Caco-2 (cell line): ENCODE measurements at regions not wholly inside any gene's neighbourhood (a gene's known extent, or its start where the extent isn't known, plus 50 kb on each side); places are given as distances from the start of the nearest gene placed in this dataset.
"Not testable (repeated sequence)": the region's sequence is repeated elsewhere in the genome, so short reads cannot be mapped to it uniquely, and the experiment has no call there.

Source experiments
- BruUV-seq: library from RNA; stranded (reverse); fragments of 400-500 nt; replicated peaks from 2 replicates; lab custom pipeline; 2021; lab: Mats Ljungman, UMichigan
- CTCF ChIA-PET: fragments of 300-600 bp; sonication (Branson Sonifier 250); formaldehyde crosslinking; loops from one replicate; lab custom pipeline; 2022; ENCODE audit warnings: antibody characterized with exemption; lab: Charles Lee
- POLR2A ChIA-PET: fragments of 300-600 bp; sonication (Branson Sonifier 250); formaldehyde crosslinking; loops from one replicate; lab custom pipeline; 2022; ENCODE audit warnings: antibody characterized with exemption; lab: Charles Lee
- DNase-seq, 2 experiments: peaks; one replicate each; pipeline versions ENCODE4 v3.0.0 to v3.0.0-alpha.2; 2020 to 2022
- H3K27me3 ChIP-seq: replicated peaks from 2 replicates; pipeline ENCODE4 v1.6.0; 2011; ENCODE audit warnings: low read length; ENCODE audit not compliant: control insufficient read depth, insufficient read depth
- H3K36me3 ChIP-seq: 2 replicates; pipeline ENCODE4 v1.5.1; 2011; ENCODE audit warnings: low read length; ENCODE audit not compliant: control insufficient read depth, insufficient read depth
- H3K4me1 ChIP-seq: fragments of 250-450 bp; sonication (Bioruptor Pico); 2 replicates; pipeline ENCODE4 v1.5.1; 2020; ENCODE audit warnings: mild to moderate bottlenecking
- H3K4me3 ChIP-seq: 2 replicates; pipeline ENCODE4 v1.5.1; 2011; ENCODE audit warnings: low read depth, mild to moderate bottlenecking, control low read depth, low read length
- H3K9me3 ChIP-seq: fragments of 250-450 bp; sonication (Bioruptor Pico); 2 replicates; pipeline ENCODE4 v1.5.1; 2020; ENCODE audit warnings: mild to moderate bottlenecking, moderate library complexity
- H3K27ac Mint-ChIP-seq: one replicate; pipeline ENCODE4 v1.8.0; 2022; ENCODE audit warnings: mixed read lengths; ENCODE audit not compliant: unreplicated experiment
- H3K27me3 Mint-ChIP-seq: one replicate; pipeline ENCODE4 v1.8.0; 2022; ENCODE audit warnings: mixed read lengths; ENCODE audit not compliant: insufficient read depth, unreplicated experiment
- H3K36me3 Mint-ChIP-seq: one replicate; pipeline ENCODE4 v1.8.0; 2022; ENCODE audit warnings: mild to moderate bottlenecking, mixed read lengths; ENCODE audit not compliant: insufficient read depth, unreplicated experiment
- H3K4me1 Mint-ChIP-seq: one replicate; pipeline ENCODE4 v1.8.0; 2022; ENCODE audit warnings: low read depth, mixed read lengths; ENCODE audit not compliant: unreplicated experiment
- H3K4me3 Mint-ChIP-seq: one replicate; pipeline ENCODE4 v1.8.0; 2022; ENCODE audit warnings: mild to moderate bottlenecking, moderate library complexity, mixed read lengths; ENCODE audit not compliant: unreplicated experiment
- H3K9me3 Mint-ChIP-seq: one replicate; pipeline ENCODE4 v1.8.0; 2022; ENCODE audit warnings: mixed read lengths; ENCODE audit not compliant: unreplicated experiment
- intact Hi-C: fragments of 100-400 bp; cut with micrococcal nuclease; formaldehyde crosslinking; loops from one replicate; pipeline ENCODE4 v1.10.0; 2022; ENCODE audit not compliant: unreplicated experiment
- TF ChIP-seq, protein P1 (sequence below), 2 experiments: fragments of 200-600 bp in 1 of 2; IDR thresholded peaks; 1 replicate in 1 of 2; 2 replicates in 1 of 2; pipeline versions ENCODE4 v1.5.1 to v1.8.0; 2011 to 2022; ENCODE audit warnings: antibody characterized with exemption in 1 of 2, control low read depth in 1 of 2, inconsistent platforms in 1 of 2, low read depth in 1 of 2, low read length in 1 of 2, mild to moderate bottlenecking in 1 of 2, moderate library complexity in 1 of 2; ENCODE audit not compliant: insufficient read depth in 1 of 2, severe bottlenecking in 1 of 2, unreplicated experiment in 1 of 2

DNA sequence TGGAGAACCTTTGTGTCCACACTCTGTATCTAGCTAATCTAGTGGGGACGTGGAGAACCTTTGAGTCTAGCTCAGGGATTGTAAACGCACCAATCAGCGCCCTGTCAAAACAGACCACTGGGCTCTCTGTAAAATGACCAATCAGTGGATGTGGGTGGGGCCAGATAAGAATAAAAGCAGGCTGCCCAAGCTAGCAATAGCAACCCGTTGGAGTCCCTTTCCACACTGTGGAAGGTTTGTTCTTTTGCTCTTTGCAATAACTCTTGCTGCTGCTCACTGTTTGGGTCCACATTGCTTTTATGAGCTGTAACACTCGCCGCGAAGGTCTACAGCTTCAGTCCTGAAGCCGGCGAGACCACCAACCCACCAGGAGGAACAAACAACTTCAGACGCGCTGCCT lies 187.7 kb upstream of the NLRP1 start:
- H3K27me3 ChIP-seq, BruUV-seq, H3K9me3 Mint-ChIP-seq, H3K9me3 ChIP-seq, intact Hi-C loops, H3K4me3 Mint-ChIP-seq, DNase-seq, H3K4me3 ChIP-seq, CTCF ChIA-PET, H3K36me3 Mint-ChIP-seq, POLR2A ChIA-PET, H3K4me1 Mint-ChIP-seq, H3K27ac Mint-ChIP-seq, H3K36me3 ChIP-seq, H3K4me1 ChIP-seq, H3K27me3 Mint-ChIP-seq: not testable (repeated sequence)

DNA sequence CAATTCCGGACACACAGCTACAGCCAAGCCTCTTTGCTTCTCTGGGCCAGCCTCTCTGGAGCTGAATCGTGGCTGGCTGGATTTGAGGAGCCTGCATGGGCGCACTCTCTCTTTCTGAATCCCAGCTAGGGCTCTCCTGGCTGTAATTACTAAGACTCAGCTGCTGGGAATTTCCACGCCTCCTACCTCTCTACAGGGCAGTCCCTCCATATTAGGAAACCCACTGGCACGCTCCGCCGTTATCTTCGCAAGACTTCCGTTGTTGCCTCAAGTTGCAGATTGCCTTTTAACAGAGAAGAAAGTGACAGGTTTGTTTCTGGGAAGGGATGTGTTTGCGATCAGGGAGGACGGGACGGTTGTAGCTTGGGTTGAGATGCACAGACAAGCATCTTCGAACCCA lies 188.4 kb upstream of the NLRP1 start:
- H3K4me3 Mint-ChIP-seq = no peak overlapping the region
- CTCF ChIA-PET = no interaction called here

DNA sequence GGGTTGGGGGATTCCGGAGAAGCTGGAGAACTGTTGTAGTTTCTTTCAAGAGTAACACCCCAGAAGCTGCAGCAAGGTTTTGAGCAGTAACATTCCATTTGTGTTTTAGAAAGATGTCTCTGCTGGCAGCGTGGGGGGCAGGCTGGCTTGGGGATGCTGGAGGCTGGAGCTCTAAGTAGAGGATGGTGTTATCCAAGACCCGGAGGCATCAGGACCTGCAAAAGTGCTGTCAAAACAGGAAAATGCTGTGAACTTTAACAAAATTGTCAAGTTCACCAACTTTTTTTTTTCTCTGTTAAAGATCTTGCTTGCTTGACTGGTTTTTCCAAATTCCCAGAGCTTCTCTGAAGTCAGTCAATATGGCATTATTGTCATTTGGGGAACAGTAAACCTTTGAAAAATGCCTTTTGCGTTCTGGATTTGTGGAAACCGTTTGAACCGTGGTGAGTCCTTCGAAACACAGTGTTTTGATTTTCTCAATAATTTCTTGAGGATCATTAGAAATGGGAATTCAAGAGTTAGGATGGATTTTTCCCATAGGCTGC lies 189.6 kb upstream of the NLRP1 start:
- H3K4me3 ChIP-seq = no peak overlapping the region
- no peaks in the 10 kb centered on the region for H3K27me3 ChIP-seq
- ChIA-PET CTCF (no interaction called here), POLR2A (no interaction called here)
- H3K4me1 ChIP-seq = no peaks in the 10 kb centered on the region
- intact Hi-C loops = no loop called here
- H3K9me3 ChIP-seq = no peaks in the 10 kb centered on the region
- Mint-ChIP-seq H3K36me3 (no peaks in the 10 kb centered on the region), H3K4me1 (no peaks in the 10 kb centered on the region), H3K27me3 (no peaks in the 10 kb centered on the region), H3K9me3 (no peaks in the 10 kb centered on the region), H3K27ac (no peak overlapping the region), H3K4me3 (no peak overlapping the region)
- H3K36me3 ChIP-seq = no peaks in the 10 kb centered on the region
- DNase-seq = no peak
- TF ChIP-seq, protein P1, sequence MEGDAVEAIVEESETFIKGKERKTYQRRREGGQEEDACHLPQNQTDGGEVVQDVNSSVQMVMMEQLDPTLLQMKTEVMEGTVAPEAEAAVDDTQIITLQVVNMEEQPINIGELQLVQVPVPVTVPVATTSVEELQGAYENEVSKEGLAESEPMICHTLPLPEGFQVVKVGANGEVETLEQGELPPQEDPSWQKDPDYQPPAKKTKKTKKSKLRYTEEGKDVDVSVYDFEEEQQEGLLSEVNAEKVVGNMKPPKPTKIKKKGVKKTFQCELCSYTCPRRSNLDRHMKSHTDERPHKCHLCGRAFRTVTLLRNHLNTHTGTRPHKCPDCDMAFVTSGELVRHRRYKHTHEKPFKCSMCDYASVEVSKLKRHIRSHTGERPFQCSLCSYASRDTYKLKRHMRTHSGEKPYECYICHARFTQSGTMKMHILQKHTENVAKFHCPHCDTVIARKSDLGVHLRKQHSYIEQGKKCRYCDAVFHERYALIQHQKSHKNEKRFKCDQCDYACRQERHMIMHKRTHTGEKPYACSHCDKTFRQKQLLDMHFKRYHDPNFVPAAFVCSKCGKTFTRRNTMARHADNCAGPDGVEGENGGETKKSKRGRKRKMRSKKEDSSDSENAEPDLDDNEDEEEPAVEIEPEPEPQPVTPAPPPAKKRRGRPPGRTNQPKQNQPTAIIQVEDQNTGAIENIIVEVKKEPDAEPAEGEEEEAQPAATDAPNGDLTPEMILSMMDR (IDR thresholded peaks at IDR 0.05; ENCODE audit: insufficient read depth in 1 of 2, low read depth in 1 of 2, low read length in 1 of 2, severe bottlenecking in 1 of 2, unreplicated experiment in 1 of 2) = no peak
- BruUV-seq = no TSS peak

More for the DNA sequence above, 188.4 kb upstream of the NLRP1 start:
- Mint-ChIP-seq H3K36me3 (no peaks in the 10 kb centered on the region), H3K27ac (no peak overlapping the region), H3K27me3 (no peaks in the 10 kb centered on the region), H3K9me3 (no peaks in the 10 kb centered on the region), H3K4me1 (no peaks in the 10 kb centered on the region)
- POLR2A ChIA-PET = no interaction called here
- no peak for DNase-seq
- intact Hi-C loops = no loop called here
- no peaks in the 10 kb centered on the region for H3K36me3 ChIP-seq
- H3K4me3 ChIP-seq = no peak overlapping the region
- no peaks in the 10 kb centered on the region for H3K9me3 ChIP-seq
- no peaks in the 10 kb centered on the region for H3K4me1 ChIP-seq
- BruUV-seq = no TSS peak
- TF ChIP-seq, protein P1 (IDR thresholded peaks at IDR 0.05; ENCODE audit: insufficient read depth in 1 of 2, low read depth in 1 of 2, low read length in 1 of 2, severe bottlenecking in 1 of 2, unreplicated experiment in 1 of 2) = no peak
- no peaks in the 10 kb centered on the region for H3K27me3 ChIP-seq

DNA sequence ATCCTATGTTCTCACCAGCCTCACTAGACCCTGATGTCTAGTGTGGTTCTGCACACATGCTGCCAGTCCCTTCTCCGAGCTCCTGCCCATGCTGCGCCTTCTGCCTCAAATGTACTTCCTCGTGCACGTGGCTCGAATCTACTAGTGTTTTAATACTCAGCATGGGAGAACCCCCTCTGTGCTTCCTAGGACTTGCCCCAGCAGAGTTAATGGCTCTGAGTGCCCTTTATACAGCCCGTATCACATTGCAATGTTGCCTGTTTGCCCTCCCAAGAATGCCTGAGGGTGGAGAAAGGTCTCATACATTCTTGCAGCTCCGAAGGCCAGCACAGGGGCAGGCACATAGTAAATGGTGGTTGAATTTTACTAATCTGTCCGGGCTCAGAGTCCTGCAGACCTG lies 190.8 kb upstream of the NLRP1 start:
- Mint-ChIP-seq H3K9me3 (no peaks in the 10 kb centered on the region), H3K4me3 (no peak overlapping the region), H3K27me3 (no peaks in the 10 kb centered on the region), H3K27ac (no peak overlapping the region), H3K36me3 (no peaks in the 10 kb centered on the region), H3K4me1 (no peaks in the 10 kb centered on the region)
- Histone ChIP-seq H3K27me3 (no peaks in the 10 kb centered on the region), H3K9me3 (no peaks in the 10 kb centered on the region), H3K36me3 (no peaks in the 10 kb centered on the region), H3K4me3 (no peak overlapping the region), H3K4me1 (no peaks in the 10 kb centered on the region)
- CTCF ChIA-PET = no interaction called here
- TF ChIP-seq, protein P1 (IDR thresholded peaks at IDR 0.05; ENCODE audit: insufficient read depth in 1 of 2, low read depth in 1 of 2, low read length in 1 of 2, severe bottlenecking in 1 of 2, unreplicated experiment in 1 of 2) = no peak
- no peak for DNase-seq
- BruUV-seq = no TSS peak
- intact Hi-C loops = no loop called here
- POLR2A ChIA-PET = no interaction called here
